ENCODE measurements at regions not wholly inside any gene's neighbourhood (a gene's known extent, or its start where the extent isn't known, plus 50 kb on each side); places are given as distances from the start of the nearest gene placed in this dataset.

DNA sequence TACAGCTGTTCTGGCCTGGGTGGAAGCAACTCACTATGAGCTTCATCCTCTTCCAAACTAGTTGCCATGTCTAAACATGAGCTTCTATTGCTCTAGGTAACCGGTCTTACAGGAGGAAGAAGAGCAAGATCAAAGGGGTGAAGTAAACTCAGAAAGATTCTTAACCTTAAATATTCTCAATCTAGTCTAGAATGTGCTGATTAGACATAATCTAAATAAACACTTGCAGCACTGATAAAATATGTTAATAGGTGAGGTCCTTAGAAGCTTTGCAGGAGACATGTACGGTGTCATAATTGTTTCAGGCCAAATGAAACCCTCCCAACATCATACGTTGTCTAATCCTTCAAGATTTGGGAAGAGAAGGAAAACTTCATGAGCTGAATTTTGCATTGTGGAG, 431.6 kb upstream of the FSHR start:
- TF ChIP-seq EZH2 (IDR thresholded peaks at IDR 0.05; ENCODE audit: low read length), result no peak
- TF ChIP-seq, protein P1, sequence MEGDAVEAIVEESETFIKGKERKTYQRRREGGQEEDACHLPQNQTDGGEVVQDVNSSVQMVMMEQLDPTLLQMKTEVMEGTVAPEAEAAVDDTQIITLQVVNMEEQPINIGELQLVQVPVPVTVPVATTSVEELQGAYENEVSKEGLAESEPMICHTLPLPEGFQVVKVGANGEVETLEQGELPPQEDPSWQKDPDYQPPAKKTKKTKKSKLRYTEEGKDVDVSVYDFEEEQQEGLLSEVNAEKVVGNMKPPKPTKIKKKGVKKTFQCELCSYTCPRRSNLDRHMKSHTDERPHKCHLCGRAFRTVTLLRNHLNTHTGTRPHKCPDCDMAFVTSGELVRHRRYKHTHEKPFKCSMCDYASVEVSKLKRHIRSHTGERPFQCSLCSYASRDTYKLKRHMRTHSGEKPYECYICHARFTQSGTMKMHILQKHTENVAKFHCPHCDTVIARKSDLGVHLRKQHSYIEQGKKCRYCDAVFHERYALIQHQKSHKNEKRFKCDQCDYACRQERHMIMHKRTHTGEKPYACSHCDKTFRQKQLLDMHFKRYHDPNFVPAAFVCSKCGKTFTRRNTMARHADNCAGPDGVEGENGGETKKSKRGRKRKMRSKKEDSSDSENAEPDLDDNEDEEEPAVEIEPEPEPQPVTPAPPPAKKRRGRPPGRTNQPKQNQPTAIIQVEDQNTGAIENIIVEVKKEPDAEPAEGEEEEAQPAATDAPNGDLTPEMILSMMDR (optimal IDR thresholded peaks at IDR 0.05 in 1 of 3, IDR thresholded peaks at IDR 0.05 in 1 of 3, conservative IDR thresholded peaks at IDR 0.05 in 1 of 3; ENCODE audit: extremely low read depth in 1 of 3, insufficient read depth in 2 of 3, low read length in 3 of 3), result no peak
